CD4-positive, alpha-beta T cell (primary cell): ENCODE measurements at regions not wholly inside any gene's neighbourhood (a gene's known extent, or its start where the extent isn't known, plus 50 kb on each side); places are given as distances from the start of the nearest gene placed in this dataset.

ENCODE experiments used
- ATAC-seq: fragments of 200-7000 bp; cut with Tn5 transposase; one replicate; pipeline ENCODE4 v1.10.0; 2022; ENCODE audit warnings: mild to moderate bottlenecking; ENCODE audit not compliant: poor library complexity
- CTCF ChIA-PET: fragments of 350-600 bp; sonication (Branson Sonifier 250); formaldehyde crosslinking; loops from one replicate; lab custom pipeline; 2021; ENCODE audit warnings: antibody characterized with exemption, inconsistent platforms; lab: Charles Lee
- POLR2A ChIA-PET: fragments of 350-600 bp; sonication (Branson Sonifier 250); formaldehyde crosslinking; loops from one replicate; lab custom pipeline; 2021; ENCODE audit warnings: antibody characterized with exemption, inconsistent platforms; lab: Charles Lee
- DNase-seq, 14 experiments: peaks; one replicate each; pipeline ENCODE4 v3.0.0-alpha.2; 2013 to 2020; ENCODE audit warnings: mixed read lengths in 2 of 14
- H3K27ac ChIP-seq, 2 donors: one replicate each; pipeline versions ENCODE4 v1.5.1 to v1.7.0; 2013; ENCODE audit warnings: low read length in 2 of 2, low read depth in 1 of 2, mild to moderate bottlenecking in 1 of 2
- H3K27me3 ChIP-seq, 2 experiments: 1 replicate in 1 of 2; 2 replicates in 1 of 2; pipeline versions ENCODE4 v1.6.1 to v1.7.0; 2013; ENCODE audit warnings: low read length in 2 of 2, control low read depth in 1 of 2, mild to moderate bottlenecking in 1 of 2, moderate library complexity in 1 of 2; ENCODE audit not compliant: insufficient read depth in 2 of 2, control insufficient read depth in 1 of 2
- H3K36me3 ChIP-seq: one replicate; pipeline ENCODE4 v1.6.1; 2013; ENCODE audit warnings: low read length, control low read depth; ENCODE audit not compliant: insufficient read depth
- H3K4me1 ChIP-seq: one replicate; pipeline ENCODE4 v1.6.1; 2013; ENCODE audit warnings: low read length, control low read depth; ENCODE audit not compliant: insufficient read depth
- H3K4me3 ChIP-seq: one replicate; pipeline ENCODE4 v1.5.1; 2013; ENCODE audit warnings: mild to moderate bottlenecking, low read length, moderate library complexity
- H3K9me3 ChIP-seq, 2 experiments: 1 replicate in 1 of 2; 2 replicates in 1 of 2; pipeline versions ENCODE4 v1.6.1 to v1.7.0; 2013; ENCODE audit warnings: low read length in 2 of 2, mild to moderate bottlenecking in 2 of 2, control low read depth in 1 of 2, moderate library complexity in 1 of 2; ENCODE audit not compliant: control insufficient read depth in 1 of 2, insufficient read depth in 1 of 2
- H3K27ac Mint-ChIP-seq: one replicate; pipeline ENCODE4 v1.8.0; 2020; ENCODE audit warnings: mixed read lengths
- H3K27me3 Mint-ChIP-seq: one replicate; pipeline ENCODE4 v1.8.0; 2021; ENCODE audit warnings: mixed read lengths
- H3K36me3 Mint-ChIP-seq: one replicate; pipeline ENCODE4 v1.8.0; 2021; ENCODE audit warnings: low read depth, mixed read lengths
- H3K4me1 Mint-ChIP-seq: one replicate; pipeline ENCODE4 v1.8.0; 2021; ENCODE audit warnings: low read depth, mixed read lengths
- H3K4me3 Mint-ChIP-seq: one replicate; pipeline ENCODE4 v1.8.0; 2020; ENCODE audit warnings: mild to moderate bottlenecking, mixed read lengths
- H3K9me3 Mint-ChIP-seq: one replicate; pipeline ENCODE4 v1.8.0; 2020; ENCODE audit warnings: mixed read lengths
- intact Hi-C, 2 experiments: fragments of 100-400 bp; cut with DNase I in 1 of 2; cut with micrococcal nuclease in 1 of 2; formaldehyde crosslinking; loops; one replicate each; pipeline versions ENCODE4 v1.15.1 to v1.9.0; 2023 to 2025; cut with DNase I, micrococcal nuclease
- TF ChIP-seq, protein P1 (sequence below): fragments of 200-600 bp; IDR thresholded peaks from one replicate; pipeline ENCODE4 v1.8.0; 2022; ENCODE audit warnings: antibody characterized with exemption, mild to moderate bottlenecking

DNA sequence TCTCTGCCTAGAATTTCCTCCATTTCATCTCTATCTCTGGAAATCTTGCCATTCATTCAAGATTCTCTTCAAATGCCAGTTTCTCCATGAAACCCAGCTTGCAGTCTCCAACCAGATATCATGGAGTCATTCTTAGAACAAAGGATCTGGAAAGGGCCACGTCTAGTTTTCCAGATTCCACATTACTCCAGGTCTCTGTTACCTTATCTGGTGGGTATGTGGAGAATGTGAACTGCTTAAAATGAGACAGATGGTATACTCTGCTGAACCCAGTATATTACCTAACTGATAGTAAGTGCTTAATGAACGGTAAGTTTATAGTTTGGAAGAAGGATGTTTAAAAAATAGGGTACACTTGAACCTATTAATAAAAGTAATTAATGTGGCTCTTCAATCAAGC, 52.3 kb upstream of the ZSWIM6 start:
- Mint-ChIP-seq H3K9me3 (no peaks in the 10 kb centered on the region), H3K4me1 (peaks cover 18% of the 10 kb centered on the region), H3K36me3 (no peaks in the 10 kb centered on the region), H3K4me3 (no peak overlapping the region), H3K27me3 (no peaks in the 10 kb centered on the region), H3K27ac (no peak overlapping the region)
- ChIA-PET CTCF (interaction anchor here (1.5 kb wide), 1 partner anchor 51 kb away, joined by 3 read pairs; no protein-coding TSS in a partner anchor), POLR2A (no interaction called here)
- H3K4me1 ChIP-seq, result peaks cover 30% of the 10 kb centered on the region
- H3K4me3 ChIP-seq, result no peak overlapping the region
- ATAC-seq (no peak), DNase-seq (no peak)
- TF ChIP-seq, protein P1, sequence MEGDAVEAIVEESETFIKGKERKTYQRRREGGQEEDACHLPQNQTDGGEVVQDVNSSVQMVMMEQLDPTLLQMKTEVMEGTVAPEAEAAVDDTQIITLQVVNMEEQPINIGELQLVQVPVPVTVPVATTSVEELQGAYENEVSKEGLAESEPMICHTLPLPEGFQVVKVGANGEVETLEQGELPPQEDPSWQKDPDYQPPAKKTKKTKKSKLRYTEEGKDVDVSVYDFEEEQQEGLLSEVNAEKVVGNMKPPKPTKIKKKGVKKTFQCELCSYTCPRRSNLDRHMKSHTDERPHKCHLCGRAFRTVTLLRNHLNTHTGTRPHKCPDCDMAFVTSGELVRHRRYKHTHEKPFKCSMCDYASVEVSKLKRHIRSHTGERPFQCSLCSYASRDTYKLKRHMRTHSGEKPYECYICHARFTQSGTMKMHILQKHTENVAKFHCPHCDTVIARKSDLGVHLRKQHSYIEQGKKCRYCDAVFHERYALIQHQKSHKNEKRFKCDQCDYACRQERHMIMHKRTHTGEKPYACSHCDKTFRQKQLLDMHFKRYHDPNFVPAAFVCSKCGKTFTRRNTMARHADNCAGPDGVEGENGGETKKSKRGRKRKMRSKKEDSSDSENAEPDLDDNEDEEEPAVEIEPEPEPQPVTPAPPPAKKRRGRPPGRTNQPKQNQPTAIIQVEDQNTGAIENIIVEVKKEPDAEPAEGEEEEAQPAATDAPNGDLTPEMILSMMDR, result no peak
- H3K27me3 ChIP-seq, result no peaks in the 10 kb centered on the region
- H3K9me3 ChIP-seq, result no peaks in the 10 kb centered on the region
- no peaks in the 10 kb centered on the region for H3K36me3 ChIP-seq
- H3K27ac ChIP-seq, result no peak overlapping the region
- intact Hi-C loops, result loop anchor here (5.0 kb wide), 2 partner anchors 128 to 378 kb away; no protein-coding TSS in a partner anchor

DNA sequence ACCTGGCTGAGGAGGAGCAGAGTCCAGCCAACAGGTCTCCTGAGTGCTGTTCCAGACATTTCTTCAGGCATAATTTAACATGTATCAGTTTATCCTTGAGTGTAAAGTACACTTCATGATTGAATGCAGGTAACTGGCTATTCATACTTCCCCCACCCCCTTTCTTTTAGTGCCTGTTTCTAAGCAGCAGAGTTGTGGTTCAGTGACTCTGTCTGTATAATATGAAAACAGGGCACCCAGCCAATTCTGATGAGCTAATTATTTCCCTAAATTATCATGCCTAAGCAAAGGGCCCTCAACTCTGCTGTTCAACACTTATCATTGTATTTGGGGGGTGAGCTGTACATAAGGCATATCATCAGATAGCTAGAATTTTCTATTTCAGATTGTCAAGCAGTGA, 51.9 kb upstream of the ZSWIM6 start:
- POLR2A ChIA-PET, result interaction anchor here (0.7 kb wide), 1 partner anchor 336 kb away, joined by 4 read pairs; the partner anchor contains the start of gene ERCC8
- Histone ChIP-seq H3K27ac (no peak overlapping the region), H3K4me1 (peaks cover 30% of the 10 kb centered on the region), H3K27me3 (no peaks in the 10 kb centered on the region), H3K36me3 (no peaks in the 10 kb centered on the region), H3K9me3 (no peaks in the 10 kb centered on the region), H3K4me3 (no peak overlapping the region)
- CTCF ChIA-PET, result interaction anchor here (1.5 kb wide), 1 partner anchor 51 kb away, joined by 3 read pairs; no protein-coding TSS in a partner anchor
- Mint-ChIP-seq H3K27me3 (no peaks in the 10 kb centered on the region), H3K9me3 (no peaks in the 10 kb centered on the region), H3K36me3 (no peaks in the 10 kb centered on the region), H3K27ac (no peak overlapping the region), H3K4me1 (peaks cover 18% of the 10 kb centered on the region), H3K4me3 (no peak overlapping the region)
- DNase-seq, result peak in 3 of 14 experiments; percentile 11 to 37 (median 24)
- peak; percentile 47 for ATAC-seq
- TF ChIP-seq, protein P1, result no peak
- intact Hi-C loops, result loop anchor here in 1 of 2 experiments (5.0 kb wide), 1 partner anchor 127 kb away; no protein-coding TSS in a partner anchor

GRCh38 chr5:61280761-61281427, 51.2 kb upstream of the ZSWIM6 start:
- no peak overlapping the region for H3K4me3 ChIP-seq
- POLR2A ChIA-PET, result interaction anchor here (0.7 to 1.1 kb wide), 2 partner anchors 50 to 336 kb away, joined by 4 to 5 read pairs; partner anchors contain the start of gene ERCC8
- no peak overlapping the region for H3K27ac ChIP-seq
- Mint-ChIP-seq H3K4me1 (peaks cover 14% of the 10 kb centered on the region), H3K27ac (no peak overlapping the region), H3K36me3 (no peaks in the 10 kb centered on the region), H3K27me3 (no peaks in the 10 kb centered on the region), H3K4me3 (no peak overlapping the region), H3K9me3 (no peaks in the 10 kb centered on the region)
- intact Hi-C loops, result loop anchor here in 1 of 2 experiments (5.0 kb wide), 1 partner anchor 126 kb away; no protein-coding TSS in a partner anchor
- peaks cover 25% of the 10 kb centered on the region for H3K4me1 ChIP-seq
- H3K36me3 ChIP-seq, result no peaks in the 10 kb centered on the region
- CTCF ChIA-PET, result no interaction called here
- ATAC-seq (peak; percentile 55), DNase-seq (peak in 1 of 14 experiments; percentile 10)
- TF ChIP-seq, protein P1, result no peak
- no peaks in the 10 kb centered on the region for H3K9me3 ChIP-seq
- no peaks in the 10 kb centered on the region for H3K27me3 ChIP-seq
